Fibroblast of lung (primary cell): ENCODE measurements at regions not wholly inside any gene's neighbourhood (a gene's known extent, or its start where the extent isn't known, plus 50 kb on each side); places are given as distances from the start of the nearest gene placed in this dataset.

Experiments used
- DNase-seq, 2 donors: peaks; one replicate each; pipeline versions ENCODE4 v3.0.0 to v3.0.0-alpha.2; 2010; ENCODE audit warnings: low read depth in 2 of 2
- H2AFZ ChIP-seq: 2 replicates; pipeline ENCODE4 v1.5.1; 2012; ENCODE audit warnings: low read length, control low read depth, inconsistent platforms
- H3K27ac ChIP-seq: 2 replicates; pipeline ENCODE4 v1.5.1; 2011; ENCODE audit warnings: low read length, control low read depth; ENCODE audit not compliant: insufficient read depth
- H3K27me3 ChIP-seq: 2 replicates; pipeline ENCODE4 v1.5.1; 2011; ENCODE audit warnings: mild to moderate bottlenecking, low read length; ENCODE audit not compliant: control insufficient read depth, insufficient read depth
- H3K36me3 ChIP-seq: 2 replicates; pipeline ENCODE4 v1.5.1; 2011; ENCODE audit warnings: low read length; ENCODE audit not compliant: control insufficient read depth, insufficient read depth
- H3K4me1 ChIP-seq: 2 replicates; pipeline ENCODE4 v1.5.1; 2011; ENCODE audit warnings: low read length; ENCODE audit not compliant: control insufficient read depth, insufficient read depth; ENCODE audit errors: extremely low read depth
- H3K4me2 ChIP-seq: 2 replicates; pipeline ENCODE4 v1.5.1; 2011; ENCODE audit warnings: low read length, control low read depth; ENCODE audit not compliant: insufficient read depth; ENCODE audit errors: extremely low read depth
- H3K4me3 ChIP-seq, 4 experiments: fragments of 200-600 bp in 1 of 4; sonication (generic) in 1 of 4; replicated peaks in 1 of 4; 2 replicates each; pipeline ENCODE4 v1.5.1; 2011 to 2016; ENCODE audit warnings: low read length in 4 of 4, low read depth in 3 of 4, mild to moderate bottlenecking in 3 of 4, control low read depth in 2 of 4, inconsistent platforms in 1 of 4, mixed read lengths in 1 of 4; ENCODE audit not compliant: insufficient read depth in 1 of 4; ENCODE audit errors: control extremely low read depth in 1 of 4
- H3K79me2 ChIP-seq: 2 replicates; pipeline ENCODE4 v1.5.1; 2012; ENCODE audit warnings: mild to moderate bottlenecking, low read length, inconsistent platforms; ENCODE audit not compliant: control insufficient read depth, insufficient read depth
- H3K9ac ChIP-seq: 2 replicates; pipeline ENCODE4 v1.5.1; 2011; ENCODE audit warnings: mild to moderate bottlenecking, low read length, control low read depth; ENCODE audit not compliant: insufficient read depth
- H3K9me3 ChIP-seq: 2 replicates; pipeline ENCODE4 v1.5.1; 2012; ENCODE audit warnings: low read depth, low read length; ENCODE audit not compliant: control insufficient read depth, insufficient read depth
- H4K20me1 ChIP-seq: 2 replicates; pipeline ENCODE4 v1.5.1; 2011; ENCODE audit warnings: low read length; ENCODE audit not compliant: control insufficient read depth, insufficient read depth; ENCODE audit errors: extremely low read depth
- CTCF ChIP-seq, 2 donors: IDR thresholded peaks in 1 of 2; conservative IDR thresholded peaks in 1 of 2; 1 replicate in 1 of 2; 2 replicates in 1 of 2; pipeline ENCODE4 v1.5.1; 2011 to 2012; ENCODE audit warnings: low read length in 2 of 2, control low read depth in 1 of 2, inconsistent platforms in 1 of 2, low read depth in 1 of 2, mild to moderate bottlenecking in 1 of 2
- EZH2 ChIP-seq: IDR thresholded peaks from 2 replicates; pipeline ENCODE4 v1.5.1; 2012; ENCODE audit warnings: low read length, control low read depth, mild to moderate bottlenecking; ENCODE audit errors: missing control alignments

- Histone ChIP-seq H2AFZ (no peak overlapping the region), H3K4me1 (no peaks in the 10 kb centered on the region), H3K27ac (no peak overlapping the region), H3K9me3 (no peaks in the 10 kb centered on the region), H3K4me2 (no peak overlapping the region), H3K79me2 (no peaks in the 10 kb centered on the region), H4K20me1 (no peaks in the 10 kb centered on the region), H3K27me3 (no peaks in the 10 kb centered on the region), H3K9ac (no peak overlapping the region), H3K36me3 (no peaks in the 10 kb centered on the region), H3K4me3 (no peak overlapping the region)
- TF ChIP-seq EZH2: no peak
- TF ChIP-seq CTCF (conservative IDR thresholded peaks at IDR 0.05 in 1 of 2, IDR thresholded peaks at IDR 0.05 in 1 of 2; ENCODE audit: low read depth in 1 of 2, low read length in 2 of 2): no peak
- DNase-seq: no peak
Observed at GRCh38 chr7:32219416-32219815, 149.2 kb upstream of the PDE1C start.

- Histone ChIP-seq H3K36me3 (no peaks in the 10 kb centered on the region), H3K79me2 (no peaks in the 10 kb centered on the region), H3K9me3 (no peaks in the 10 kb centered on the region), H2AFZ (no peak overlapping the region), H3K27me3 (no peaks in the 10 kb centered on the region), H3K9ac (no peak overlapping the region), H4K20me1 (no peaks in the 10 kb centered on the region), H3K4me3 (no peak overlapping the region), H3K27ac (no peak overlapping the region), H3K4me2 (no peak overlapping the region), H3K4me1 (no peaks in the 10 kb centered on the region)
- TF ChIP-seq CTCF (conservative IDR thresholded peaks at IDR 0.05 in 1 of 2, IDR thresholded peaks at IDR 0.05 in 1 of 2; ENCODE audit: low read depth in 1 of 2, low read length in 2 of 2): no peak
- TF ChIP-seq EZH2: no peak
- DNase-seq: no peak
Observed at GRCh38 chr7:32218741-32219288, 148.6 kb upstream of the PDE1C start.

GRCh38 chr7:32218154-32218467, 147.9 kb upstream of the PDE1C start:
- Histone ChIP-seq H3K4me3 (no peak overlapping the region), H3K4me2 (no peak overlapping the region), H3K79me2 (no peaks in the 10 kb centered on the region), H3K9ac (no peak overlapping the region), H4K20me1 (no peaks in the 10 kb centered on the region), H3K27ac (no peak overlapping the region), H3K27me3 (no peaks in the 10 kb centered on the region), H3K9me3 (no peaks in the 10 kb centered on the region), H3K36me3 (no peaks in the 10 kb centered on the region), H2AFZ (no peak overlapping the region), H3K4me1 (no peaks in the 10 kb centered on the region)
- DNase-seq: no peak
- no peak for TF ChIP-seq EZH2
- TF ChIP-seq CTCF (conservative IDR thresholded peaks at IDR 0.05 in 1 of 2, IDR thresholded peaks at IDR 0.05 in 1 of 2; ENCODE audit: low read depth in 1 of 2, low read length in 2 of 2): no peak
